ENCODE measurements at regions not wholly inside any gene's neighbourhood (a gene's known extent, or its start where the extent isn't known, plus 50 kb on each side); places are given as distances from the start of the nearest gene placed in this dataset.

- DNase-seq = no peak
Measured at GRCh38 chr18:2471523-2471922, 99.8 kb downstream of the METTL4 start.

DNA sequence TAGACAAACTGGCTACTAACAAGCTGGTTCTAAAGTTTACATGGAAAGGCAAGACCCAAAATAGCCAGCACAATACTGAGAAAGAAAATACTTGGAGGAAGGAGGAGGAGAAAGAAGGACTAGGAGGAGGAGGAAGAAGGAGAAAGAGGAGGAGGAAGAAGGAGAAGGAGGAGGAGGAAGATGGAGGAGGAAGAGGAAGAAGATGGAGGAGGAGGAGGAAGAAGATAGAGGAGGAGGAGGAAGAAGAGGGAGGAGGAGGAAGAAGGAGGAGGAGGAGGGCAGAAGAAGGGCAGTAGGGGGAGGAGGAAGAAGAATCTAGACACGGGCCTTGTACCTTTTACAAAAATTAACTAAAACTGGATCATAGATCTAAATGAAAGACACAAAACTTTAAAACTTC is 92.6 kb downstream of the METTL4 start:
- DNase-seq = no peak

GRCh38 chr18:2480536-2480935 is 90.8 kb downstream of the METTL4 start:
- DNase-seq = no peak

- DNase-seq = no peak
Measured at GRCh38 chr18:2482706-2483475, 88.4 kb downstream of the METTL4 start.

DNA sequence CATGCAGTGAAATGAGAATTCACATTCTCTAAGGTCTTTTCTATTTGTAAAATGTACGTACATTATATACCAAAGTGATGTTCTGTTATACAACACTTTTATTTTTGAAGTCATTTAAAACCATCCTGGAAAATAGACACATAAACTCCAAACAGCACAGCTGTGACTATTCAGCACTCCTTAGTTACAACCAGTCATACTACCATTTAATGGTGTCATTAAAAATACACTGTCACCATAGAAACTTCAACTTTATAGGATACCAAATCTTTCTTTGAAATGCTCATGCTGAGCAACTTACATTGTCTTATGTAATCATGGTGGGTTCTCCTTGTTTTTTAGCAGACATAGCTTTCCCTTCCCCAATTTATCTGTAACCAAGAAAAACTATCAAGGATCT is 85.3 kb downstream of the METTL4 start:
- DNase-seq = no peak

GRCh38 chr18:2486426-2486825 is 84.9 kb downstream of the METTL4 start:
- DNase-seq = no peak

All from stimulated activated naive CD4-positive, alpha-beta T cell treated with Interleukin-2 at 50 U/mL for 16 hours (primary cell).